Umbilical cord (tissue), 1 donor: ENCODE measurements at regions not wholly inside any gene's neighbourhood (a gene's known extent, or its start where the extent isn't known, plus 50 kb on each side); places are given as distances from the start of the nearest gene placed in this dataset.
"Not testable (repeated sequence)": the region's sequence is repeated elsewhere in the genome, so short reads cannot be mapped to it uniquely, and the experiment has no call there.

ENCODE experiments used
- DNase-seq: peaks from one replicate; pipeline ENCODE4 v3.0.0-alpha.2; 2015; ENCODE audit warnings: low spot score

- no peak for DNase-seq
These were observed 203.1 kb downstream of the ARHGEF9 start for GRCh38 chrX:63581906-63582305.

- no peak for DNase-seq
These were observed 203.6 kb downstream of the ARHGEF9 start for GRCh38 chrX:63581398-63581797.

GRCh38 chrX:63576533-63576932 lies 208.5 kb downstream of the ARHGEF9 start:
- no peak for DNase-seq

GRCh38 chrX:63575700-63576099 lies 209.3 kb downstream of the ARHGEF9 start:
- not testable (repeated sequence) for DNase-seq

GRCh38 chrX:63566856-63567255 lies 215.7 kb upstream of the SPIN4 start:
- no peak for DNase-seq

- DNase-seq = peak; percentile 12
These were observed 210.3 kb upstream of the SPIN4 start for GRCh38 chrX:63561425-63561824.

GRCh38 chrX:63560601-63561218 lies 209.6 kb upstream of the SPIN4 start:
- peak; percentile 90 for DNase-seq

- no peak for DNase-seq
These were observed 200.7 kb upstream of the SPIN4 start for GRCh38 chrX:63551856-63552255.

GRCh38 chrX:63530654-63531053 lies 179.5 kb upstream of the SPIN4 start:
- no peak for DNase-seq

GRCh38 chrX:63529961-63530360 lies 178.8 kb upstream of the SPIN4 start:
- DNase-seq = no peak

GRCh38 chrX:63526863-63527262 lies 175.7 kb upstream of the SPIN4 start:
- no peak for DNase-seq

- no peak for DNase-seq
These were observed 174.4 kb upstream of the SPIN4 start for GRCh38 chrX:63525491-63525890.

- DNase-seq = not testable (repeated sequence)
These were observed 168.2 kb upstream of the SPIN4 start for GRCh38 chrX:63519368-63519767.

GRCh38 chrX:63514569-63515080 lies 163.5 kb upstream of the SPIN4 start:
- no peak for DNase-seq

GRCh38 chrX:63513825-63514568 lies 162.9 kb upstream of the SPIN4 start:
- DNase-seq = peak; percentile 49

- DNase-seq = peak; percentile 14
These were observed 160.2 kb upstream of the SPIN4 start for GRCh38 chrX:63511361-63511760.

GRCh38 chrX:63508668-63509067 lies 157.5 kb upstream of the SPIN4 start:
- no peak for DNase-seq

- DNase-seq = peak; percentile 27
These were observed 155.2 kb upstream of the SPIN4 start for GRCh38 chrX:63506320-63506719.

GRCh38 chrX:63503541-63503940 lies 152.4 kb upstream of the SPIN4 start:
- DNase-seq = peak; percentile 13

GRCh38 chrX:63488546-63489373 lies 137.6 kb upstream of the SPIN4 start:
- DNase-seq = no peak

- DNase-seq = no peak
These were observed 124.1 kb upstream of the SPIN4 start for GRCh38 chrX:63475200-63475599.

- DNase-seq = no peak
These were observed 119.9 kb upstream of the SPIN4 start for GRCh38 chrX:63471004-63471403.
